ENCODE measurements at regions not wholly inside any gene's neighbourhood (a gene's known extent, or its start where the extent isn't known, plus 50 kb on each side); places are given as distances from the start of the nearest gene placed in this dataset.

GRCh38 chrX:115897956-115898355 is 272.6 kb upstream of the AGTR2 start:
- TF ChIP-seq POLR2A (IDR thresholded peaks at IDR 0.05) (no peak), CTCF (IDR thresholded peaks at IDR 0.05 in 8 of 11, conservative IDR thresholded peaks at IDR 0.05 in 3 of 11) (no peak)
